ENCODE measurements at regions not wholly inside any gene's neighbourhood (a gene's known extent, or its start where the extent isn't known, plus 50 kb on each side); places are given as distances from the start of the nearest gene placed in this dataset.

DNA sequence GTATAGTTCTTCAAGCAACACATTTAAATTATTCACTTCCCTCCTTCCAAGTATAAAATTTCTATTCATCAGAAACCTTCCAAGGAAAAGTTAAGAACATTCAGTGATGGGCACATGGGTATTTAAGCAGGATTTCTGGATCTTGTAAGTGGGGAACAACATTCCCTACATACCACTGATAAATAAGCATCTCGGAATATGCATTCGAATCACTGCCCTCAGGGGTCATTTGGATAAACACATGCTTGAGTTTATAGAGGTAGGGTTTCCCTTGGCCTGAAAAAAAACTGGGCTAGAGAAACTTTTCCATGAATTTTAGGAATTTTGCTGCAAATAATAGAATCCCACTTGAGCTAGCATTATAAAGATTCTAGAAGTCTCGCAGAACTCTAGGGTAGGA, 143.9 kb downstream of the SOX3 start:
- no peak overlapping the region for H3K4me3 ChIP-seq (ENCODE audit: low read depth, low read length)
- no peak for TF ChIP-seq CTCF (IDR thresholded peaks at IDR 0.05; ENCODE audit: low read depth, low read length, missing control alignments)
- no peak for DNase-seq (ENCODE audit: low read depth)

DNA sequence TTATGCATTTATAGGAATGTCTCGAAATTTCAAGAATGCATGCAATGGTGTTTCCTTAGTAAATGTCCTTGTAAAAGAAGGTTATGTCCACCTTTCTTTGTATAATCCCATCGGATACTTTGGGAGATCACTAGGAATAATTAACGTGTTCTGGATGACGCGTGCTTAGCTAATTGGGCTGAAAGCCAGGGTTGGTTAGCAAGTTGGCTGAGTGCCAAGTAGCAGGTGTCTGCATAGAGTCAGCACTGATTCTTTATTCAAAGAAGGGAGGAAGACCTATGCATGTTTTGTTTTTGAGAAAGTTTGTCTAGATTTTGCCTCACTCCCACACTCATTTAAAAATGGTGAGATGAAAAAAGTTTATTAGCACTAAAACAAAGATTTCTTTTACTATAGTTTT, 144.6 kb downstream of the SOX3 start:
- DNase-seq (ENCODE audit: low read depth), result no peak
- H3K4me3 ChIP-seq (ENCODE audit: low read depth, low read length), result no peak overlapping the region
- TF ChIP-seq CTCF (IDR thresholded peaks at IDR 0.05; ENCODE audit: low read depth, low read length, missing control alignments), result no peak

GRCh38 chrX:140355922-140356321, 148.9 kb downstream of the SOX3 start:
- no peak for TF ChIP-seq CTCF (IDR thresholded peaks at IDR 0.05; ENCODE audit: low read depth, low read length, missing control alignments)
- no peak overlapping the region for H3K4me3 ChIP-seq (ENCODE audit: low read depth, low read length)
- no peak for DNase-seq (ENCODE audit: low read depth)

DNA sequence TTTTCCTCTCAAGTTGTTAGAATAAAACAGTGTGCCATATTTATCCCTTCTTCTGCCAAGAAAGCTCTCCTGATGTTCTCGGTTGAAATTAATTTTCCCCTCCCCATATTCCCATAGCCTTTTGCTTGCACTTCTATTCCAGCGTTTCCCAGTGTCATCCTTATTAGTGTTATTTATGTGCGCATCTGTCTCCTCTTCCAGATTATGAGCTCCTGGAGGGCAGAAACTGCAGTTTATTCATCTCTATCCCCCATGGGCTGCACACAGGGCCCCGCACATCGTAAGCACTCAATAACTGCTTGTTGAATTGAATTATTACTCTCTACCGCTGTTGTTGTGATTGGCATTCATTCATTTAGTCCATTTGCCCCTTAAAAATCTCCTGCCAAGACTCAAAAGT, 149.4 kb downstream of the SOX3 start:
- no peak overlapping the region for H3K4me3 ChIP-seq (ENCODE audit: low read depth, low read length)
- no peak for TF ChIP-seq CTCF (IDR thresholded peaks at IDR 0.05; ENCODE audit: low read depth, low read length, missing control alignments)
- DNase-seq (ENCODE audit: low read depth), result no peak

GRCh38 chrX:140354431-140355120, 150.3 kb downstream of the SOX3 start:
- H3K4me3 ChIP-seq (ENCODE audit: low read depth, low read length), result no peak overlapping the region
- DNase-seq (ENCODE audit: low read depth), result no peak
- no peak for TF ChIP-seq CTCF (IDR thresholded peaks at IDR 0.05; ENCODE audit: low read depth, low read length, missing control alignments)

DNA sequence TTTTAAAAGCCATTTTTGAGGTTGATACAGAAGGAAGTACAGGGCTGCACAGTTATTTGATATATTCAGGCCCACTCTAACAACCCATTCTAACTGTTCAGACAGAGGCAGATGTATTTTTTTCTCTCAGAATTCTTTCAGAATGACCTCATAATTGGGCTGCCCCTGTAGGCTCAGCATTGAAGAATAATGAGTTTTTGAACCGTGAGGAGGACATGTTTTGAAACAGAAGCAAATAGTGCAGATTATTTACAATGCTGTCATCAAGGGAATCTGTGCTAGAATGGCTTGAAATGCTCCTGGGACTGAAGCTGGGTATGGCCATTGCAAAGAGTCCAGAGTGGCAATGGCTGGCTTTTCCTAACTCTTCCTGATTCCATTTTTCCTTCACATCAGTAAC, 158.1 kb downstream of the SOX3 start:
- TF ChIP-seq CTCF (IDR thresholded peaks at IDR 0.05; ENCODE audit: low read depth, low read length, missing control alignments), result no peak
- H3K4me3 ChIP-seq (ENCODE audit: low read depth, low read length), result no peak overlapping the region
- no peak for DNase-seq (ENCODE audit: low read depth)

- TF ChIP-seq CTCF (IDR thresholded peaks at IDR 0.05; ENCODE audit: low read depth, low read length, missing control alignments), result no peak
- H3K4me3 ChIP-seq (ENCODE audit: low read depth, low read length), result no peak overlapping the region
- no peak for DNase-seq (ENCODE audit: low read depth)
These were observed 161.5 kb downstream of the SOX3 start for GRCh38 chrX:140343226-140343868.
